C4-2B (cell line): ENCODE measurements at regions not wholly inside any gene's neighbourhood (a gene's known extent, or its start where the extent isn't known, plus 50 kb on each side); places are given as distances from the start of the nearest gene placed in this dataset.

Source experiments
- CTCF ChIP-seq: fragments of 450-650 bp; conservative IDR thresholded peaks from 2 replicates; pipeline ENCODE4 v1.5.1; 2017; ENCODE audit warnings: mild to moderate bottlenecking
- ZFX ChIP-seq: fragments of 450-650 bp; IDR thresholded peaks from 2 replicates; pipeline ENCODE4 v1.6.1; 2017

- TF ChIP-seq CTCF (no peak), ZFX (no peak)
Measured at GRCh38 chr4:81522711-81523110, 51.0 kb upstream of the RASGEF1B start.
